IMR-90 (cell line): ENCODE measurements at regions not wholly inside any gene's neighbourhood (a gene's known extent, or its start where the extent isn't known, plus 50 kb on each side); places are given as distances from the start of the nearest gene placed in this dataset.

Experiments
- ATAC-seq: fragments of 200-7000 bp; cut with Tn5 transposase; 2 replicates; pipeline ENCODE4 v1.9.1; 2020; ENCODE audit warnings: low read depth, mild to moderate bottlenecking, moderate library complexity
- BruUV-seq: library from RNA; stranded (reverse); fragments of 400-500 nt; replicated peaks from 2 replicates; lab custom pipeline; 2021; lab: Mats Ljungman, UMichigan
- CTCF ChIA-PET: fragments of 300-600 bp; formaldehyde crosslinking; extraction: SDS; loops from one replicate; lab custom pipeline; 2021; ENCODE audit warnings: antibody characterized with exemption; lab: Yijun Ruan, JAX
- POLR2A ChIA-PET: fragments of 300-600 bp; sonication (Branson Sonifier 250); formaldehyde crosslinking; loops from one replicate; lab custom pipeline; 2022; ENCODE audit warnings: antibody characterized with exemption; ENCODE audit not compliant: unreplicated experiment; lab: Charles Lee
- DNase-seq: peaks from one replicate; pipeline ENCODE4 v3.0.0; 2013
- H2AFZ ChIP-seq: replicated peaks from 2 replicates; pipeline ENCODE3; 2013; ENCODE audit warnings: low read length, mild to moderate bottlenecking; ENCODE audit not compliant: poor library complexity
- H2AK5ac ChIP-seq: 2 replicates; pipeline ENCODE4 v1.6.1; 2013; ENCODE audit warnings: low read depth, low read length, inconsistent platforms
- H2AK9ac ChIP-seq: replicated peaks from 2 replicates; pipeline ENCODE3; 2013; ENCODE audit warnings: mild to moderate bottlenecking, low read depth, low read length, moderate library complexity; ENCODE audit not compliant: poor library complexity
- H2BK120ac ChIP-seq: 2 replicates; pipeline ENCODE4 v1.6.1; 2013; ENCODE audit warnings: low read depth, low read length, inconsistent platforms
- H2BK15ac ChIP-seq: 3 replicates; pipeline ENCODE4 v1.6.1; 2013; ENCODE audit warnings: low read depth, low read length, inconsistent platforms
- H2BK20ac ChIP-seq: 2 replicates; pipeline ENCODE4 v1.6.1; 2013; ENCODE audit warnings: low read depth, mild to moderate bottlenecking, inconsistent platforms, low read length, moderate library complexity
- H2BK5ac ChIP-seq: 2 replicates; pipeline ENCODE4 v1.6.1; 2013; ENCODE audit warnings: mild to moderate bottlenecking, low read depth, low read length, inconsistent platforms; ENCODE audit not compliant: poor library complexity, severe bottlenecking
- H3K14ac ChIP-seq: replicated peaks from 2 replicates; pipeline ENCODE4 v1.6.1; 2013; ENCODE audit warnings: low read depth, low read length, inconsistent platforms
- H3K18ac ChIP-seq: 2 replicates; pipeline ENCODE4 v1.6.1; 2013; ENCODE audit warnings: low read depth, low read length, control low read depth
- H3K23ac ChIP-seq: 2 replicates; pipeline ENCODE4 v1.6.1; 2013; ENCODE audit warnings: low read depth, low read length, inconsistent platforms
- H3K27ac ChIP-seq: 2 replicates; pipeline ENCODE4 v1.5.1; 2013; ENCODE audit warnings: mild to moderate bottlenecking, control low read depth, low read length; ENCODE audit not compliant: insufficient read depth
- H3K27me3 ChIP-seq: 2 replicates; pipeline ENCODE4 v1.6.1; 2013; ENCODE audit warnings: low read length; ENCODE audit not compliant: control insufficient read depth, insufficient read depth
- H3K36me3 ChIP-seq: 2 replicates; pipeline ENCODE4 v1.6.1; 2013; ENCODE audit warnings: low read length, mixed read lengths; ENCODE audit not compliant: control insufficient read depth, insufficient read depth
- H3K4ac ChIP-seq: 2 replicates; pipeline ENCODE4 v1.6.1; 2013; ENCODE audit warnings: low read depth, low read length, inconsistent platforms
- H3K4me1 ChIP-seq: 2 replicates; pipeline ENCODE4 v1.6.1; 2013; ENCODE audit warnings: low read length, mixed read lengths; ENCODE audit not compliant: control insufficient read depth, insufficient read depth
- H3K4me2 ChIP-seq: 2 replicates; pipeline ENCODE4 v1.6.1; 2013; ENCODE audit warnings: low read depth, mild to moderate bottlenecking, control low read depth, low read length, moderate library complexity
- H3K4me3 ChIP-seq: 2 replicates; pipeline ENCODE4 v1.5.1; 2013; ENCODE audit warnings: low read depth, mild to moderate bottlenecking, control low read depth, low read length, moderate library complexity; ENCODE audit not compliant: insufficient read depth
- H3K56ac ChIP-seq: 2 replicates; pipeline ENCODE4 v1.6.1; 2013; ENCODE audit warnings: low read length, inconsistent platforms; ENCODE audit not compliant: insufficient read depth; ENCODE audit errors: extremely low read depth
- H3K79me1 ChIP-seq, 2 experiments: 2 replicates each; pipeline ENCODE4 v1.6.1; 2013; ENCODE audit warnings: low read length in 2 of 2, inconsistent platforms in 1 of 2, low read depth in 1 of 2
- H3K9ac ChIP-seq: 2 replicates; pipeline ENCODE4 v1.6.1; 2013; ENCODE audit warnings: low read depth, low read length, control low read depth
- H3K9me1 ChIP-seq: 2 replicates; pipeline ENCODE4 v1.6.1; 2013; ENCODE audit warnings: low read length, inconsistent platforms; ENCODE audit not compliant: insufficient read depth
- H3K9me3 ChIP-seq: 2 replicates; pipeline ENCODE4 v1.6.1; 2013; ENCODE audit warnings: low read length; ENCODE audit not compliant: control insufficient read depth, insufficient read depth
- H4K20me1 ChIP-seq: 2 replicates; pipeline ENCODE4 v1.6.1; 2013; ENCODE audit warnings: low read length, inconsistent platforms; ENCODE audit not compliant: insufficient read depth
- H4K5ac ChIP-seq: 2 replicates; pipeline ENCODE4 v1.6.1; 2013; ENCODE audit warnings: mild to moderate bottlenecking, low read depth, low read length, control low read depth
- H4K8ac ChIP-seq, 2 experiments: 2 replicates each; pipeline ENCODE4 v1.6.1; 2013; ENCODE audit warnings: low read depth in 2 of 2, low read length in 2 of 2, control low read depth in 1 of 2, inconsistent platforms in 1 of 2
- H4K91ac ChIP-seq: 2 replicates; pipeline ENCODE4 v1.6.1; 2013; ENCODE audit warnings: low read depth, low read length, inconsistent platforms; ENCODE audit not compliant: insufficient read depth
- BHLHE40 ChIP-seq: fragments of 150-350 bp; IDR thresholded peaks from 2 replicates; pipeline ENCODE4 v1.6.1; 2016; ENCODE audit warnings: mild to moderate bottlenecking, low read depth, low read length
- CEBPB ChIP-seq: IDR thresholded peaks from 2 replicates; pipeline ENCODE4 v1.6.1; 2012; ENCODE audit warnings: low read depth, low read length, improper control_type of control experiment
- WGBS, 2 experiments: methylation state at CpG; one replicate each; pipeline versions ENCODE4 v1.1.5 to v1.1.7; 2013; ENCODE audit warnings: missing lambda C conversion rate in 2 of 2; ENCODE audit not compliant: insufficient read length in 1 of 2; ENCODE audit errors: extremely low coverage in 2 of 2; 5-methylcytosine and 5-hydroxymethylcytosine counted together
- dilution Hi-C: fragments of 300-500 bp; cut with HindIII; formaldehyde crosslinking; loops from one replicate; pipeline ENCODE4 v1.14.3; 2018; ENCODE audit warnings: low sequenced_read_pairs; ENCODE audit not compliant: unreplicated experiment
- in situ Hi-C: fragments of 300-500 bp; cut with MboI; formaldehyde crosslinking; loops from 3 replicates; pipeline ENCODE4 v1.14.3; 2019; ENCODE audit warnings: low sequenced_read_pairs, inconsistent platforms, mixed read lengths
- intact Hi-C: fragments of 100-400 bp; cut with micrococcal nuclease; formaldehyde crosslinking; loops from 2 replicates; pipeline ENCODE4 v1.10.0; 2022
- TF ChIP-seq, protein P1 (sequence below): conservative IDR thresholded peaks from 2 replicates; pipeline ENCODE4 v1.5.1; 2012; ENCODE audit warnings: mild to moderate bottlenecking, low read depth, low read length, improper control_type of control experiment

DNA sequence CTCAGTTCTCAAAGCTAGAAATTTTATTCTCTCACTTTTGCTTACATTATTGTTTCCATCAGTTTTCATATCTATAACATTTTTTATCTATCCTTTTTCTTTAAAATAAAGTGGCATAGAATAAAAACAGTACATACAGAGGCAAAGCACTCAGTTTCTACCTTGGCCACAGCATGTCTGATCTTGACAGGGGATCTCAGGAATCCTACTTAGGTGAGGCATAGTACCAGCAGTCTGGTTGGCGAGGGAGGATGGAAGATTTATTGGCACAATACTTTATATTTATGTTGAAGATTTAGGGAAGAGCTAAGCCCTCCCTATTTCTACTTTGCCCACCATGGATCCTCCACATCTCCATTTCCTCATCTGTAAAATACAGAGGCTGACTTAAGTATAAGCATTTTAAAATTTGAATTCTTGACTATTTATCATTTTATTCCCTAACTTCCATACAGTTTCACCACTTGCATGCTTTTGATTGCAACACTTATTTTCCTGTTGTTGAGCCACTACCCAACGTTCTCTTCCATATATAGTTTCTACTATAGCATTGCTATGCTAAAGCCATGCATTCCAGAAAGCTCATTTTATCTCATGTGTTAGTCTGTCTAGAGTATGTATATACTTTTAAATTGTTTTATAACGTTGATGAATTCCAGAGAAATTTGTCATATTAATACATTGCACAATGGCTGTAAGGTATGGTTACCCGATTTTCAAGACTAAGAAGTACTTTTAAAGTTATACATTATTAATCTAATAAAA is 506.7 kb downstream of the KCTD12 start:
- in situ Hi-C loops (no loop called here), intact Hi-C loops (loop anchor here (5.0 to 10.0 kb wide), 4 partner anchors 42 to 525 kb away; no protein-coding TSS in a partner anchor), dilution Hi-C loops (no loop called here)
- H3K27ac ChIP-seq: no peak overlapping the region
- H2AK9ac ChIP-seq: no peak overlapping the region
- peak overlapping the region; percentile 60; the same call in 1 of the 2 replicates for H3K4ac ChIP-seq
- no peak for DNase-seq
- WGBS, 2 experiments: no CpG with 5 or more reads among the region's 4 CpGs
- H3K9me3 ChIP-seq: 0 out of 2 replicates have a peak, but pooled peaks cover 2% of the 10 kb centered on the region
- H3K27me3 ChIP-seq: peaks cover 4% of the 10 kb centered on the region; the same call in 1 of the 2 replicates
- peak overlapping the region; percentile 83; the same call in 1 of the 2 replicates for H4K91ac ChIP-seq
- no TSS peak for BruUV-seq
- no peak overlapping the region for H3K4me3 ChIP-seq
- H3K14ac ChIP-seq: no peak overlapping the region
- no peak overlapping the region for H2BK15ac ChIP-seq
- H3K9ac ChIP-seq: no peak overlapping the region
- no peak overlapping the region for H2BK5ac ChIP-seq
- H3K4me2 ChIP-seq: no peak overlapping the region
- H3K79me1 ChIP-seq: no peaks in the 10 kb centered on the region
- TF ChIP-seq, protein P1, sequence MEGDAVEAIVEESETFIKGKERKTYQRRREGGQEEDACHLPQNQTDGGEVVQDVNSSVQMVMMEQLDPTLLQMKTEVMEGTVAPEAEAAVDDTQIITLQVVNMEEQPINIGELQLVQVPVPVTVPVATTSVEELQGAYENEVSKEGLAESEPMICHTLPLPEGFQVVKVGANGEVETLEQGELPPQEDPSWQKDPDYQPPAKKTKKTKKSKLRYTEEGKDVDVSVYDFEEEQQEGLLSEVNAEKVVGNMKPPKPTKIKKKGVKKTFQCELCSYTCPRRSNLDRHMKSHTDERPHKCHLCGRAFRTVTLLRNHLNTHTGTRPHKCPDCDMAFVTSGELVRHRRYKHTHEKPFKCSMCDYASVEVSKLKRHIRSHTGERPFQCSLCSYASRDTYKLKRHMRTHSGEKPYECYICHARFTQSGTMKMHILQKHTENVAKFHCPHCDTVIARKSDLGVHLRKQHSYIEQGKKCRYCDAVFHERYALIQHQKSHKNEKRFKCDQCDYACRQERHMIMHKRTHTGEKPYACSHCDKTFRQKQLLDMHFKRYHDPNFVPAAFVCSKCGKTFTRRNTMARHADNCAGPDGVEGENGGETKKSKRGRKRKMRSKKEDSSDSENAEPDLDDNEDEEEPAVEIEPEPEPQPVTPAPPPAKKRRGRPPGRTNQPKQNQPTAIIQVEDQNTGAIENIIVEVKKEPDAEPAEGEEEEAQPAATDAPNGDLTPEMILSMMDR: no peak
- no peak for TF ChIP-seq BHLHE40
- TF ChIP-seq CEBPB: 0 out of 2 replicates have a peak, but pooled peaks have one; percentile 3
- POLR2A ChIA-PET: no interaction called here
- no peak overlapping the region for H2BK20ac ChIP-seq
- H3K18ac ChIP-seq: no peak overlapping the region; the same call in 1 of the 2 replicates
- 0 out of 2 replicates have a peak, but pooled peaks cover 1% of the 10 kb centered on the region for H3K4me1 ChIP-seq
- H3K56ac ChIP-seq: no peak overlapping the region
- no peaks in the 10 kb centered on the region for H3K9me1 ChIP-seq
- H2AK5ac ChIP-seq: peak overlapping the region; percentile 58; the same call in 1 of the 2 replicates
- peak overlapping the region; percentile 56 for H2BK120ac ChIP-seq
- ATAC-seq: no peak
- peaks cover 3% of the 10 kb centered on the region; the same call in 1 of the 2 replicates for H4K20me1 ChIP-seq
- 0 out of 4 replicates have a peak overlapping the region, but pooled peaks of 1 of the 2 experiments have one; percentile 28 for H4K8ac ChIP-seq
- no peak overlapping the region for H3K23ac ChIP-seq
- CTCF ChIA-PET: no interaction called here
- H4K5ac ChIP-seq: no peak overlapping the region
- H2AFZ ChIP-seq: no peak overlapping the region
- no peaks in the 10 kb centered on the region for H3K36me3 ChIP-seq
